PC-9 (cell line): ENCODE measurements at regions not wholly inside any gene's neighbourhood (a gene's known extent, or its start where the extent isn't known, plus 50 kb on each side); places are given as distances from the start of the nearest gene placed in this dataset.

ENCODE experiments used
- BruUV-seq: library from RNA; stranded (reverse); fragments of 400-500 nt; replicated peaks from 2 replicates; lab custom pipeline; 2021; lab: Mats Ljungman, UMichigan
- CTCF ChIA-PET: fragments of 300-600 bp; sonication (Branson Sonifier 250); formaldehyde crosslinking; loops from one replicate; lab custom pipeline; 2022; ENCODE audit warnings: antibody characterized with exemption; lab: Charles Lee
- POLR2A ChIA-PET: fragments of 300-600 bp; sonication (Branson Sonifier 250); formaldehyde crosslinking; loops from one replicate; lab custom pipeline; 2022; ENCODE audit warnings: antibody characterized with exemption; ENCODE audit not compliant: unreplicated experiment; lab: Charles Lee
- DNase-seq, 2 experiments: peaks; one replicate each; pipeline versions ENCODE4 v3.0.0 to v3.0.0-alpha.2; 2015 to 2022; ENCODE audit warnings: mixed read lengths in 1 of 2
- H2AFZ ChIP-seq: fragments of 200-600 bp; sonication (generic); 2 replicates; pipeline ENCODE4 v1.8.1; 2017; ENCODE audit warnings: antibody characterized with exemption
- H3F3A ChIP-seq: fragments of 200-600 bp; sonication (generic); 2 replicates; pipeline ENCODE4 v1.8.1; 2017; ENCODE audit warnings: antibody characterized with exemption, mild to moderate bottlenecking, low read depth; ENCODE audit not compliant: insufficient read depth
- H3K27ac ChIP-seq: fragments of 200-600 bp; sonication (generic); 2 replicates; pipeline ENCODE4 v1.6.1; 2016; ENCODE audit warnings: mixed run types
- H3K27me3 ChIP-seq: fragments of 200-600 bp; sonication (generic); 2 replicates; pipeline ENCODE4 v1.6.1; 2016; ENCODE audit warnings: low read depth, mixed run types; ENCODE audit not compliant: insufficient read depth
- H3K36me3 ChIP-seq: fragments of 200-600 bp; sonication (generic); 2 replicates; pipeline ENCODE4 v1.6.1; 2016; ENCODE audit warnings: low read depth, mixed run types
- H3K4me1 ChIP-seq: fragments of 200-600 bp; sonication (generic); replicated peaks from 2 replicates; pipeline ENCODE4 v1.6.1; 2016; ENCODE audit warnings: mixed run types; ENCODE audit not compliant: insufficient read depth
- H3K4me2 ChIP-seq: fragments of 200-600 bp; sonication (generic); 2 replicates; pipeline ENCODE4 v1.6.1; 2017; ENCODE audit warnings: mixed run types
- H3K4me3 ChIP-seq: fragments of 200-600 bp; sonication (generic); 2 replicates; pipeline ENCODE4 v1.6.1; 2016; ENCODE audit warnings: mixed run types
- H3K79me2 ChIP-seq: fragments of 200-600 bp; sonication (generic); 2 replicates; pipeline ENCODE4 v1.6.1; 2017; ENCODE audit warnings: low read depth, mixed run types
- H3K9me2 ChIP-seq: fragments of 200-600 bp; sonication (generic); 2 replicates; pipeline ENCODE4 v1.8.1; 2017; ENCODE audit warnings: mild to moderate bottlenecking; ENCODE audit not compliant: insufficient read depth
- H3K9me3 ChIP-seq: fragments of 200-600 bp; sonication (generic); 2 replicates; pipeline ENCODE4 v1.8.1; 2016; ENCODE audit warnings: low read depth; ENCODE audit not compliant: insufficient read depth
- H4K20me1 ChIP-seq: fragments of 200-600 bp; sonication (generic); 2 replicates; pipeline ENCODE4 v1.8.1; 2017; ENCODE audit not compliant: insufficient read depth
- CTCF ChIP-seq: fragments of 200-600 bp; sonication (generic); conservative IDR thresholded peaks from 2 replicates; pipeline ENCODE4 v1.6.1; 2017; ENCODE audit warnings: mixed run types, antibody characterized with exemption, mild to moderate bottlenecking, moderate library complexity
- EZH2 ChIP-seq: fragments of 200-600 bp; sonication (generic); IDR thresholded peaks from 2 replicates; pipeline ENCODE4 v1.8.0; 2017; ENCODE audit warnings: antibody characterized with exemption, low read depth
- intact Hi-C: fragments of 100-400 bp; cut with micrococcal nuclease; formaldehyde crosslinking; loops from one replicate; pipeline ENCODE4 v1.10.0; 2022; ENCODE audit not compliant: unreplicated experiment

- no peak overlapping the region for H2AFZ ChIP-seq
- no peak for DNase-seq
- no peaks in the 10 kb centered on the region for H3F3A ChIP-seq
- no peaks in the 10 kb centered on the region for H3K4me1 ChIP-seq
- H3K4me2 ChIP-seq, result no peak overlapping the region
- no peak overlapping the region for H3K27ac ChIP-seq
- no peaks in the 10 kb centered on the region; the same call in 1 of the 2 replicates for H3K9me2 ChIP-seq
- ChIA-PET CTCF (no interaction called here), POLR2A (no interaction called here)
- no peaks in the 10 kb centered on the region for H4K20me1 ChIP-seq
- no peaks in the 10 kb centered on the region for H3K36me3 ChIP-seq
- no TSS peak for BruUV-seq
- H3K79me2 ChIP-seq, result no peaks in the 10 kb centered on the region
- H3K4me3 ChIP-seq, result no peak overlapping the region
- intact Hi-C loops, result no loop called here
- no peaks in the 10 kb centered on the region for H3K27me3 ChIP-seq
- no peak for TF ChIP-seq CTCF
- no peak for TF ChIP-seq EZH2
- no peaks in the 10 kb centered on the region for H3K9me3 ChIP-seq
Observed at GRCh38 chr20:7264137-7264536, 496.7 kb downstream of the BMP2 start.

DNA sequence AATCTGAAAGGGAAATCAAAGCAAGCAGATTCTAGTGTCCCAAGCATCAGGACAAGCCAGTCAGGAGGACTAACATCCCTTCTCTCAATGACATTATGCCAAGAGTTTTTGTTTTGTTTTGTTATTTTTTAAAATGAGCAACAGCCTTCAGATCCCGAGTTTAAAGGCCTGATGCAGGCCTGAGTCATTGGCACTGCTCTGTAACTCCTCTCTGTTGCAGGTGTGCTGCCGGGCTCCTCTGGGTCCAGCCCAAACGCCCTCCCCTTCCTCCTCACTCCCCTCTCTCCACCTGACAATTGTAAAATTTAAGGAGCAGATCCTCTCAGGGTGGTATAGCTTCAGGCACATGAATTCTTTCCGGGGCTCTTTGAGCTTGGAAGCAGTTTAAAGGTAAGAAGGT is 502.0 kb downstream of the BMP2 start:
- TF ChIP-seq EZH2 (no peak), CTCF (no peak)
- no peaks in the 10 kb centered on the region for H3K27me3 ChIP-seq
- H3K4me2 ChIP-seq, result no peak overlapping the region
- no peak overlapping the region for H3K27ac ChIP-seq
- ChIA-PET POLR2A (no interaction called here), CTCF (no interaction called here)
- no peaks in the 10 kb centered on the region for H3F3A ChIP-seq
- no peaks in the 10 kb centered on the region for H3K9me3 ChIP-seq
- H4K20me1 ChIP-seq, result no peaks in the 10 kb centered on the region
- no peaks in the 10 kb centered on the region for H3K9me2 ChIP-seq
- DNase-seq, result no peak
- no peaks in the 10 kb centered on the region for H3K36me3 ChIP-seq
- H3K4me3 ChIP-seq, result no peak overlapping the region
- no peaks in the 10 kb centered on the region for H3K4me1 ChIP-seq
- no TSS peak for BruUV-seq
- H2AFZ ChIP-seq, result no peak overlapping the region
- no peaks in the 10 kb centered on the region for H3K79me2 ChIP-seq
- intact Hi-C loops, result no loop called here

DNA sequence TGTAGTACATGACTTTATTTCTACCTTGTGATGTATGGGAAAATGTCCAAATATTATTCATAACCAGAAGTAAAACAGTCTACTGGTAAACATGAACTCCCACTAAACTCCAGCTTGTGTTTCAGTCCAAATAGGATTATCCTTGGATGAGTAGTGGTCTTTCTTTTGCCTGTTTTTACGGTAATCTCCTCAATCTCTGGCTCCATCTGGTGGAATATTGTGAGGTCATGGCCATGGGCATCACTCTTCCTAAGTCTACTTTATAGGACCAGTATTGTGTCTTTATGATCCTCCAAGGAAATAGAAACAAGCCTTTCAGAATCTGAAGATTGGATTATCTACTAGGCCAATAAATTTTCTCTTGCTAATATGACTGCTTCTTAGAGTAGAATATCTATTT is 505.0 kb downstream of the BMP2 start:
- no TSS peak for BruUV-seq
- POLR2A ChIA-PET, result no interaction called here
- no peak for DNase-seq

More for the DNA sequence above, 505.0 kb downstream of the BMP2 start:
- TF ChIP-seq EZH2, result no peak
- no peak for TF ChIP-seq CTCF
- Histone ChIP-seq H4K20me1 (no peaks in the 10 kb centered on the region), H3K27ac (no peak overlapping the region), H3K27me3 (no peaks in the 10 kb centered on the region), H3K4me1 (no peaks in the 10 kb centered on the region), H3K36me3 (no peaks in the 10 kb centered on the region), H3K9me3 (no peaks in the 10 kb centered on the region), H2AFZ (no peak overlapping the region), H3K4me3 (no peak overlapping the region), H3K79me2 (no peaks in the 10 kb centered on the region), H3F3A (no peaks in the 10 kb centered on the region), H3K9me2 (no peaks in the 10 kb centered on the region), H3K4me2 (no peak overlapping the region)
- intact Hi-C loops, result no loop called here
- CTCF ChIA-PET, result no interaction called here
